Omental fat pad (tissue), 3 donors: ENCODE measurements at regions not wholly inside any gene's neighbourhood (a gene's known extent, or its start where the extent isn't known, plus 50 kb on each side); places are given as distances from the start of the nearest gene placed in this dataset.

ENCODE experiments used
- ATAC-seq: fragments of 150-250 bp; one replicate; pipeline ENCODE4 v1.9.1; 2016; ENCODE audit warnings: mild to moderate bottlenecking, moderate library complexity; ENCODE audit not compliant: low FRiP score
- DNase-seq: peaks from one replicate; pipeline ENCODE4 v3.0.0-alpha.2; 2019; ENCODE audit warnings: low spot score
- CTCF ChIP-seq, 3 donors: fragments of 450-650 bp; IDR thresholded peaks; one replicate each; pipeline ENCODE4 v1.5.1; 2016 to 2017; ENCODE audit warnings: antibody characterized with exemption in 3 of 3, mild to moderate bottlenecking in 3 of 3, moderate library complexity in 2 of 3

- DNase-seq (no peak), ATAC-seq (no peak)
- no peak for TF ChIP-seq CTCF (IDR thresholded peaks at IDR 0.05)
Observed at GRCh38 chr3:153290268-153291015, 128.4 kb downstream of the RAP2B start.

GRCh38 chr3:153291059-153291685, 129.1 kb downstream of the RAP2B start:
- ATAC-seq (no peak), DNase-seq (no peak)
- no peak for TF ChIP-seq CTCF (IDR thresholded peaks at IDR 0.05)

- DNase-seq (no peak), ATAC-seq (peak; percentile 87)
- TF ChIP-seq CTCF (IDR thresholded peaks at IDR 0.05) = no peak
Observed at GRCh38 chr3:153293265-153293664, 131.2 kb downstream of the RAP2B start.

- ATAC-seq (no peak), DNase-seq (no peak)
- TF ChIP-seq CTCF (IDR thresholded peaks at IDR 0.05) = no peak
Observed at GRCh38 chr3:153295901-153296300, 133.9 kb downstream of the RAP2B start.

GRCh38 chr3:153305189-153305588, 143.2 kb downstream of the RAP2B start:
- ATAC-seq (peak; percentile 73), DNase-seq (no peak)
- TF ChIP-seq CTCF (IDR thresholded peaks at IDR 0.05) = no peak

GRCh38 chr3:153311541-153311940, 149.5 kb downstream of the RAP2B start:
- ATAC-seq = no peak
- TF ChIP-seq CTCF (IDR thresholded peaks at IDR 0.05) = no peak
- DNase-seq = no peak
